Endometrium (tissue), 2 donors: ENCODE measurements at regions not wholly inside any gene's neighbourhood (a gene's known extent, or its start where the extent isn't known, plus 50 kb on each side); places are given as distances from the start of the nearest gene placed in this dataset.

ENCODE experiments used
- FAIRE-seq: peaks from 2 replicates; lab custom pipeline; 2012; peaks lifted over from hg19 to GRCh38; lab: Jason Lieb, UNC
- donor health status: control.
- donor health status: control.

GRCh38 chr1:4324525-4324924 lies 329.9 kb upstream of the AJAP1 start:
- FAIRE-seq, result no peak

GRCh38 chr1:4327142-4327541 lies 327.3 kb upstream of the AJAP1 start:
- no peak for FAIRE-seq

DNA sequence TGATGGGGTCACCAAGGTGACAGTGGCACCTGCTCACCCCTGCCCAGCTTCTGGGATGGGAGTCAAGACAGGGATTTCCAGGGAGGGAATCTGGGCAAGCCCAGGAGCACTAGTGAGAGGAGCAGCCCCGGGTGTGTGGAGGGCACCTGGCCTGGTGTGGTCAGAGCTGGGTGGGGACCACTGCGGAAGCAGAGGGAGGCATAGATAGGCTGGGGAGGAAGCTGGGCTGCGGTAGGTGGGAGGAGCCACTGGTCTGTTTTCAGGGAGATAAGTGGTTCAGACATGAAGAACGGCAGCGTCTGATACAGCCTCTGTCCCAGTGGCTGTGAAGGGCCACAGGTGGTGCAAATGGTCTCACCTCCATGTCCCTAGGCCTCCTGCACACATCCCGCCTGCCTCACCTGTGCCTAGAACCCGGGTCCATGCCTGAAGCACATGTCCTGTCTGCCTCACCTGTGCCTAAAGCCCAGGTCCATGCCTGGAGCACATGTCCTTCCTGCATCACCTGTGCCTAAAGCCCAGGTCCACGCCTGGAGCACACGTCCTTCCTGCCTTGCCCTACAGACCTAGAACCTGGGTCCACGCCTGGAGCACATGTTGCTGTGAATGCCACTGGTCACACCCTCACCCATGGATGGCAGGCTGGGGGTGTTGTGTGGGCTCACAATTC lies 325.9 kb upstream of the AJAP1 start:
- FAIRE-seq, result no peak

GRCh38 chr1:4330805-4331766 lies 323.3 kb upstream of the AJAP1 start:
- no peak for FAIRE-seq

- FAIRE-seq, result no peak
These were observed 322.6 kb upstream of the AJAP1 start for GRCh38 chr1:4331767-4332163.

DNA sequence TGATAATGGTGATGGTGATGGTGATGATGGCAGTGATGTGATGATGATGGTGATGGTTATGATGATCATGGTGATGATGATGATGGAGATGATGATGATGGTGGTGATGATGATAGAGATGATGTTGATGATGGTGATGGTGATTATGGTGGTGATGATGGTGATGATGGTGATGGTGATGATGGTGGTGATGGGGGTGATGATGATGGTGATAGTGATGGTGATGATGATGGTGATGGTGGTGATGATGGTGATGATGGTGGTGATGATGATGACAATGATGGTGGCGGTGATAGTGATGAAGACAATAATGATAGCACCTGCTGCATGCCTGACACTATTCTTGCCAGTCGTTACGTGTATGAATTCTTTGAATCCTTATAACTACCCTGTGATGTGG lies 317.9 kb upstream of the AJAP1 start:
- FAIRE-seq, result no peak

- no peak for FAIRE-seq
These were observed 313.0 kb upstream of the AJAP1 start for GRCh38 chr1:4341421-4341820.

GRCh38 chr1:4344065-4344732 lies 310.2 kb upstream of the AJAP1 start:
- no peak for FAIRE-seq

DNA sequence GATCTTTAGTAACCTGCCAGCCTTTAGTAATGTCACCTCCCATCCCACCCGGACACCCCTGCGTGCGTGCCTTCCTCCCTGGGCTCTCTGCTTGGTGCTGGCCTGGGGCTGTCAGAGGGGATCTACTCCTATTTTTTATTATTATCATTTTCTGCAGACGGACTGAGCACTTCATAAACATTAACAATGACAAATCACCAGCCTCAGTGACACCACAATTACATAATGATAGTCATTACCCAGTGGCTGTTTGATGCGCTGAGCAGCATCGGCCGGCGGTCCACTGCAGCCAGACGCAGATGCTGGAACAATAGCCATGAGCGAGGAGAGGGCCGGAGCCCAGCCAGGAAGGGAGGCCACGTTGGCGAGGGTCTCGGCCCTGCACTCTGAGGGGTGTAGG lies 309.3 kb upstream of the AJAP1 start:
- no peak for FAIRE-seq

GRCh38 chr1:4346131-4346530 lies 308.3 kb upstream of the AJAP1 start:
- FAIRE-seq, result no peak

DNA sequence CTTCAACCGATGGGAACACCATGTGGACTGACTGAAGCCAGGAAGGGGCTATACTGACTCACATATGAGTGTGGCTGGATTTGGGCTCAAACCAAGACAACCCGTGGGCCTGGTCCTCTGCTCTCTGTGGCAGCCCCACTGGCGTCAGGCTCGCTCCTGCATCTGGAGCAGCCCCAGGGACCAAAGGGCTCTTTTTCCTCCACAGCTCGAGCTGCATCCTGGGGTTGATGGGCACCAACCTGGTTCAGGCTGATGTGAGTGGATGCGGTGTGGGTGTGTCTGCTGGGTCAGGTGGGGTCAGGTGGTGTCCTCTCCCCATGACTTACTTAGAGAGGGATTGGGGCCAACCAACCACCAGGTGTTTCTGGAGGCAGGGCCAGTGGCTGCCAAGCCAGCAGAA lies 303.0 kb upstream of the AJAP1 start:
- no peak for FAIRE-seq

GRCh38 chr1:4353090-4353856 lies 301.1 kb upstream of the AJAP1 start:
- FAIRE-seq, result no peak

GRCh38 chr1:4355839-4356238 lies 298.6 kb upstream of the AJAP1 start:
- no peak for FAIRE-seq

- FAIRE-seq, result no peak
These were observed 291.9 kb upstream of the AJAP1 start for GRCh38 chr1:4362314-4363044.

DNA sequence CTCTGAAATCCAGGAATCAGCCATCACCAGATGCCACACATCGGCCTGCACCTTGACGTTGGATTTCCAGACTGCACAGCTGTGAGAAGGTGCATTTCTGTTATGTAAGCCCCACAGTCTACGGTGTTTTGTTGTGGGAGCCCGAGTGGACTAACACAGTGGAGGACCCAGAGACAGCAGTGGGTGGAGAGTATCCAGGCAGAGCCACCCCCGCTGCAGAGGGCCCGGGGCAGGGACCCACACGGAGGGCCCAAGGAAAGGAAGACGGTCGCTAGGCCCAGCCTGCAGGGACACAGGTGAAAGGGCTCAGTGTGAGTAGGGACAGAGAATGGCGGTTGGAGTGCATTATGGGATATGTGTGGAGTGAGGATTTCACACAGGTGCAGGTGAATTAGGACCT lies 288.3 kb upstream of the AJAP1 start:
- no peak for FAIRE-seq

- FAIRE-seq, result no peak
These were observed 287.1 kb upstream of the AJAP1 start for GRCh38 chr1:4367230-4367777.

DNA sequence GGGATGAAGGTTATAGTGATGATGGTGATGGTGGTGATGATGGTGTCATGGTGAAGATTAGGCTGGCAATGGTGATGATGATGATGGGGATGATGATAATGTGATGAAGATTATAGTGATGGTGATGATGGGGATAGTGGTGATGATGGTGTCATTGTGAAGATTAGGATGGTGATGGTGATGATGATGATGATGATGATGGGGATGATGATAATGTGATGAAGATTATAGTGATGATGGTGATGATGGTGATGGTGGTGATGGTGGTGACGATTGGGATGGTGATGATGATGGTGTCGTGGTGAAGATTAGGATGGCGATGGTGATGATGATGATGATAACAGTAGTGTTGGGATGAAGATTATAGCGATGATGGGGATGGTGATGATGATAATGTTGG lies 285.1 kb upstream of the AJAP1 start:
- no peak for FAIRE-seq

DNA sequence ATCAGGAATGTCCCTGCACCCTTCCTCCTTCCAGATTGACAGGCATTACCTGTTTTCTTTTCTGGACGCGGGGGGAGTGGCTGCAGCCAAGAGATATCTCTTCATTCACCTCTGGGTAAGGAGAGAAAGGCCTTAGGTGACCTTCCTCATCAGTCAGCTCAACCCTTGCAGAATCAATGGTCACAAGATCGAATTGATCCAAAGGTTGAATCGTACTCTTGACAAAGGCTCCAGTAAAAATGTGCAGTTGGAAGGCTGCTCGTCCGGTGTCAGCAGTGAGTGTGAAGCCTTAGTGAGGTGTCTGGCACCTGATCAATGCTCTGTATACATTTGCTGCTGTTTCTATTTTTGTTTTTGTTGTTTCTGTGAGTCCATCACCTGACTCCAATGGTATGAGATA lies 282.6 kb upstream of the AJAP1 start:
- no peak for FAIRE-seq

- no peak for FAIRE-seq
These were observed 278.6 kb upstream of the AJAP1 start for GRCh38 chr1:4375812-4376211.

DNA sequence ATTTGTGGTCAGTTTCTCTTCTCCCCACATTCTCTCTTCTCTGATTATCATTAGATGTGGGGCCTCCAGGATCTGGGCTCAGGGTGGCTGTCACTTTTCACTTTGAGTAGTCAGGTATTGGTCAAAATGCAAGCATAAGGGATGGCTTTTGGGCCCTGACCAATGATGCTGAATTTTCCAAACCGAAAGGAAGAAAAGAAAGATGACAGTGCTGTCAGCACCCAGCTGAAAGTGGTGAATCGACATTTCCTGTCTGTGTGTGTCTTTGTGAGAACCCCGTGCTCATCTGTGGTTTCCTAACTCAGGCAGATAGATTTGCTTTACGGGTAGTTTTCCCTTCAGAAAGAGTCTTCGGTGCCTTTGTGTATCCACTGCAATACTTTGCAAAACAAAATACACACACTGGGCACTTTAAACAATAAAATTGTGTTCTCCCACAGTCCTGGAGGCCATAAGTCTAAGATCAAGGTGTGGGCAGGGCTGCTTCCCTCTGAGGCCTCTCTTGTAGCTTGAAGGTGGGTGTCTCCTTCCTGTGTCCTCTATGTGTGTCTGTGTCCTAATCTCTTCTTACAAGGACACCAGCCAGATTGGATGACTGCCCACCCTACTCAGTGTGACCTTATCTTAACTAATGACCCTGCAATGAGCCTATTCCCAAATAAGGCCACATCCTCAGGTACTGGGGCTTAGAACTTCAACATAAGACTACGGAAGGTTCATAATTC lies 274.8 kb upstream of the AJAP1 start:
- no peak for FAIRE-seq
